ENCODE measurements at regions not wholly inside any gene's neighbourhood (a gene's known extent, or its start where the extent isn't known, plus 50 kb on each side); places are given as distances from the start of the nearest gene placed in this dataset.

DNA sequence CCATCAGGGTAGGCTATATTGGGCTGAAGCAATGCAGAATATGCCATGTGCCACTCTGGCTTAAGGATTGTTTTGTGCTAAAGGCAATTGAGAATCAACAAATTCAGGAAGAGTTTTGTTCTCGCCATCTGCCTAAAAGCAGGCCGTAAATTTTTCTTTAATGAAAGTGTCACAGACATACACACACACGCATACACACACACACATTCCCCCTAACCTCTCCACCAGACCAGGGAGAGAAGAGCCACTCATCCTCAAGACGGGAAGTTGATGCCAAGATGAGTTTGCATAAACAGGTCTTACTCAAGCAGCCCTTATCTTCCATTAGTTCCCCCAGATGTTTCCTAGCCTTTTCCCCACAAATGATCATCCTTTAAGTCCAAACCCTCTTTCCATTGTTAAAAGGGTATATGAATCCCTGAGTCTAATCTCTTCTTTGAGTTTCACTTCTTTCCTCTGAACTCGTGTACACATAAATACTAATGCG lies 59.6 kb upstream of the TRIM24 start:
- ATAC-seq (no peak), DNase-seq (ENCODE audit: low read depth, low spot score) (no peak)
- TF ChIP-seq, protein P1, sequence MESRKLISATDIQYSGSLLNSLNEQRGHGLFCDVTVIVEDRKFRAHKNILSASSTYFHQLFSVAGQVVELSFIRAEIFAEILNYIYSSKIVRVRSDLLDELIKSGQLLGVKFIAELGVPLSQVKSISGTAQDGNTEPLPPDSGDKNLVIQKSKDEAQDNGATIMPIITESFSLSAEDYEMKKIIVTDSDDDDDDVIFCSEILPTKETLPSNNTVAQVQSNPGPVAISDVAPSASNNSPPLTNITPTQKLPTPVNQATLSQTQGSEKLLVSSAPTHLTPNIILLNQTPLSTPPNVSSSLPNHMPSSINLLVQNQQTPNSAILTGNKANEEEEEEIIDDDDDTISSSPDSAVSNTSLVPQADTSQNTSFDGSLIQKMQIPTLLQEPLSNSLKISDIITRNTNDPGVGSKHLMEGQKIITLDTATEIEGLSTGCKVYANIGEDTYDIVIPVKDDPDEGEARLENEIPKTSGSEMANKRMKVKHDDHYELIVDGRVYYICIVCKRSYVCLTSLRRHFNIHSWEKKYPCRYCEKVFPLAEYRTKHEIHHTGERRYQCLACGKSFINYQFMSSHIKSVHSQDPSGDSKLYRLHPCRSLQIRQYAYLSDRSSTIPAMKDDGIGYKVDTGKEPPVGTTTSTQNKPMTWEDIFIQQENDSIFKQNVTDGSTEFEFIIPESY (IDR thresholded peaks at IDR 0.05; ENCODE audit: extremely low read depth, insufficient replicate concordance, low read length) = no peak
- TF ChIP-seq SRF (IDR thresholded peaks at IDR 0.05; ENCODE audit: low read depth) (no peak), SIN3A (IDR thresholded peaks at IDR 0.05; ENCODE audit: low read depth) (no peak), YY1 (IDR thresholded peaks at IDR 0.05; ENCODE audit: extremely low read depth, insufficient replicate concordance, low read depth, low read length) (no peak), EGR1 (IDR thresholded peaks at IDR 0.05; ENCODE audit: low read depth) (no peak), RAD21 (IDR thresholded peaks at IDR 0.05; ENCODE audit: low read depth) (no peak), ZFX (IDR thresholded peaks at IDR 0.05) (no peak), TCF7L2 (IDR thresholded peaks at IDR 0.05; ENCODE audit: borderline replicate concordance, extremely low read depth, insufficient read depth, insufficient read length) (no peak), POLR2AphosphoS5 (IDR thresholded peaks at IDR 0.05; ENCODE audit: low read depth, low read length) (no peak), FOSL1 (IDR thresholded peaks at IDR 0.05; ENCODE audit: low read depth) (no peak), EZH2phosphoT487 (IDR thresholded peaks at IDR 0.05; ENCODE audit: borderline replicate concordance) (no peak), SP1 (IDR thresholded peaks at IDR 0.05; ENCODE audit: low read depth) (no peak), CBX3 (IDR thresholded peaks at IDR 0.05; ENCODE audit: low read depth) (no peak), ELF1 (IDR thresholded peaks at IDR 0.05; ENCODE audit: borderline replicate concordance, low read depth) (no peak)
- TF ChIP-seq, protein P2, sequence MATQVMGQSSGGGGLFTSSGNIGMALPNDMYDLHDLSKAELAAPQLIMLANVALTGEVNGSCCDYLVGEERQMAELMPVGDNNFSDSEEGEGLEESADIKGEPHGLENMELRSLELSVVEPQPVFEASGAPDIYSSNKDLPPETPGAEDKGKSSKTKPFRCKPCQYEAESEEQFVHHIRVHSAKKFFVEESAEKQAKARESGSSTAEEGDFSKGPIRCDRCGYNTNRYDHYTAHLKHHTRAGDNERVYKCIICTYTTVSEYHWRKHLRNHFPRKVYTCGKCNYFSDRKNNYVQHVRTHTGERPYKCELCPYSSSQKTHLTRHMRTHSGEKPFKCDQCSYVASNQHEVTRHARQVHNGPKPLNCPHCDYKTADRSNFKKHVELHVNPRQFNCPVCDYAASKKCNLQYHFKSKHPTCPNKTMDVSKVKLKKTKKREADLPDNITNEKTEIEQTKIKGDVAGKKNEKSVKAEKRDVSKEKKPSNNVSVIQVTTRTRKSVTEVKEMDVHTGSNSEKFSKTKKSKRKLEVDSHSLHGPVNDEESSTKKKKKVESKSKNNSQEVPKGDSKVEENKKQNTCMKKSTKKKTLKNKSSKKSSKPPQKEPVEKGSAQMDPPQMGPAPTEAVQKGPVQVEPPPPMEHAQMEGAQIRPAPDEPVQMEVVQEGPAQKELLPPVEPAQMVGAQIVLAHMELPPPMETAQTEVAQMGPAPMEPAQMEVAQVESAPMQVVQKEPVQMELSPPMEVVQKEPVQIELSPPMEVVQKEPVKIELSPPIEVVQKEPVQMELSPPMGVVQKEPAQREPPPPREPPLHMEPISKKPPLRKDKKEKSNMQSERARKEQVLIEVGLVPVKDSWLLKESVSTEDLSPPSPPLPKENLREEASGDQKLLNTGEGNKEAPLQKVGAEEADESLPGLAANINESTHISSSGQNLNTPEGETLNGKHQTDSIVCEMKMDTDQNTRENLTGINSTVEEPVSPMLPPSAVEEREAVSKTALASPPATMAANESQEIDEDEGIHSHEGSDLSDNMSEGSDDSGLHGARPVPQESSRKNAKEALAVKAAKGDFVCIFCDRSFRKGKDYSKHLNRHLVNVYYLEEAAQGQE (IDR thresholded peaks at IDR 0.05; ENCODE audit: low read depth) = no peak
- TF ChIP-seq, protein P3, sequence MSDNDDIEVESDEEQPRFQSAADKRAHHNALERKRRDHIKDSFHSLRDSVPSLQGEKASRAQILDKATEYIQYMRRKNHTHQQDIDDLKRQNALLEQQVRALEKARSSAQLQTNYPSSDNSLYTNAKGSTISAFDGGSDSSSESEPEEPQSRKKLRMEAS (IDR thresholded peaks at IDR 0.05) = no peak
- TF ChIP-seq, protein P4, sequence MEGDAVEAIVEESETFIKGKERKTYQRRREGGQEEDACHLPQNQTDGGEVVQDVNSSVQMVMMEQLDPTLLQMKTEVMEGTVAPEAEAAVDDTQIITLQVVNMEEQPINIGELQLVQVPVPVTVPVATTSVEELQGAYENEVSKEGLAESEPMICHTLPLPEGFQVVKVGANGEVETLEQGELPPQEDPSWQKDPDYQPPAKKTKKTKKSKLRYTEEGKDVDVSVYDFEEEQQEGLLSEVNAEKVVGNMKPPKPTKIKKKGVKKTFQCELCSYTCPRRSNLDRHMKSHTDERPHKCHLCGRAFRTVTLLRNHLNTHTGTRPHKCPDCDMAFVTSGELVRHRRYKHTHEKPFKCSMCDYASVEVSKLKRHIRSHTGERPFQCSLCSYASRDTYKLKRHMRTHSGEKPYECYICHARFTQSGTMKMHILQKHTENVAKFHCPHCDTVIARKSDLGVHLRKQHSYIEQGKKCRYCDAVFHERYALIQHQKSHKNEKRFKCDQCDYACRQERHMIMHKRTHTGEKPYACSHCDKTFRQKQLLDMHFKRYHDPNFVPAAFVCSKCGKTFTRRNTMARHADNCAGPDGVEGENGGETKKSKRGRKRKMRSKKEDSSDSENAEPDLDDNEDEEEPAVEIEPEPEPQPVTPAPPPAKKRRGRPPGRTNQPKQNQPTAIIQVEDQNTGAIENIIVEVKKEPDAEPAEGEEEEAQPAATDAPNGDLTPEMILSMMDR (IDR thresholded peaks at IDR 0.05 in 2 of 3, conservative IDR thresholded peaks at IDR 0.05 in 1 of 3; ENCODE audit: borderline replicate concordance in 1 of 3, insufficient read depth in 1 of 3, low read depth in 2 of 3, low read length in 2 of 3) = no peak
- no peaks in the 10 kb centered on the region for H3K79me2 ChIP-seq (ENCODE audit: insufficient read depth, low read length)
- H3K9me3 ChIP-seq (ENCODE audit: control insufficient read depth in 1 of 2, insufficient read depth in 1 of 2, low read depth in 1 of 2, low read length in 2 of 2) = no peaks in the 10 kb centered on the region
- H3K9me2 ChIP-seq (ENCODE audit: insufficient read depth) = no peaks in the 10 kb centered on the region
- H3K4me3 ChIP-seq (replicated peaks in 1 of 2; ENCODE audit: low read depth in 1 of 2, low read length in 2 of 2) = no peak overlapping the region
- H3K27me3 ChIP-seq (ENCODE audit: insufficient read depth, low read length) = no peaks in the 10 kb centered on the region
- H3K4me1 ChIP-seq (ENCODE audit: control insufficient read depth in 1 of 2, insufficient read depth in 2 of 2, low read length in 2 of 2) = peaks cover 0 to 14% of the 10 kb centered on the region in 2 experiments; a peak in 3 of 4 replicates
- CTCF ChIA-PET = no interaction called here
- RAD21 ChIA-PET (ENCODE audit: low non-redundant PET in 1 of 2, low total read pairs in 2 of 2, uncharacterized antibody in 2 of 2, unreplicated experiment in 2 of 2) = no interaction called here
- H4K20me1 ChIP-seq (ENCODE audit: insufficient read depth) = no peaks in the 10 kb centered on the region
- H3K27ac ChIP-seq (ENCODE audit: low read depth, low read length) = no peak overlapping the region
- H3K9ac ChIP-seq (ENCODE audit: low read length) = no peak overlapping the region
- BruUV-seq (replicated peaks) = no TSS peak
- no peaks in the 10 kb centered on the region for H3K36me3 ChIP-seq (ENCODE audit: control insufficient read depth in 1 of 2, insufficient read depth in 2 of 2, low read length in 2 of 2)
- POLR2A ChIA-PET = no interaction called here
- H3K4me2 ChIP-seq (ENCODE audit: low read length) = no peak overlapping the region
- no peak overlapping the region for H2AFZ ChIP-seq (ENCODE audit: low read depth, low read length, poor library complexity, severe bottlenecking)
- intact Hi-C loops (cut with micrococcal nuclease) = no loop called here

All from HCT116 (cell line).